ENCODE measurements at regions not wholly inside any gene's neighbourhood (a gene's known extent, or its start where the extent isn't known, plus 50 kb on each side); places are given as distances from the start of the nearest gene placed in this dataset.

DNA sequence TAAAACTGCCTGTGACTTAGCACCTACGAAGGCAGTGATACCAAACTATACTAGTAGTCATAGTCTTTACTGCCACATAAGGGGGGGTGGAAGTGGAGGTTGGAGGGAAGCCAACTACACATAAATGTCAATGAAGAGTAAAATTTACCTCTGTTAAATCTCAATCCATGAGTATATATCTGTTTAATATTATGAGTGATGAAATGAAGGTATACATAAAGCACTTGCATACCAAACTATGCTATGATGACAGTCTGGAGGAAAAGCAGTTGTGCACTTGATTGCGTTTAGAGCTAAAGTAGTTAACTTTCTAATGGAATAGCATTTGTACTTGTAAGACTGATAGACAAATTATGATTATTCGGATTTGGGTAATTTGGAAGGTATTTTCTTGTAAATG lies 129.2 kb upstream of the POU5F2 start:
- RAD21 ChIA-PET (ENCODE audit: unreplicated experiment) = no interaction called here
- no peak for DNase-seq (ENCODE audit: low read depth, low spot score)
- in situ Hi-C loops (cut with MboI) (no loop called here), intact Hi-C loops (cut with micrococcal nuclease; ENCODE audit: unreplicated experiment) (no loop called here)
- H3K36me3 ChIP-seq (ENCODE audit: control insufficient read depth in 2 of 2, insufficient read depth in 2 of 2, low read length in 1 of 2) = no peaks in the 10 kb centered on the region
- no peaks in the 10 kb centered on the region for H3K9me3 ChIP-seq (replicated peaks; ENCODE audit: control insufficient read depth, insufficient read depth, low read length)
- H3K4me1 ChIP-seq (ENCODE audit: control insufficient read depth, insufficient read depth, low read length) = no peaks in the 10 kb centered on the region; the same call in 1 of the 2 replicates
- no peak overlapping the region for H3K27ac ChIP-seq (ENCODE audit: control insufficient read depth, insufficient read depth)
- no peak for ATAC-seq
- FAIRE-seq = peak; percentile 13
- SMC1A ChIA-PET (ENCODE audit: uncharacterized antibody, unreplicated experiment) = no interaction called here
- 97% methylated on average over 3 of the region's 3 CpGs for WGBS (ENCODE audit: insufficient coverage, insufficient replicate concordance, low lambda C conversion rate, missing lambda C conversion rate)
- no peaks in the 10 kb centered on the region for H3K27me3 ChIP-seq (replicated peaks in 1 of 2; ENCODE audit: control insufficient read depth in 2 of 2, insufficient read depth in 2 of 2, low read length in 1 of 2)
- POLR2A ChIA-PET = no interaction called here
- H3K4me3 ChIP-seq = no peak overlapping the region
- no peak overlapping the region for H3K9ac ChIP-seq (ENCODE audit: control insufficient read depth, insufficient read depth, low read length)
- TF ChIP-seq TCF12 (IDR thresholded peaks at IDR 0.05; ENCODE audit: low read depth, low read length) = no peak
- TF ChIP-seq RCOR1 (conservative IDR thresholded peaks at IDR 0.05; ENCODE audit: low read depth, low read length) = no peak
- TF ChIP-seq, protein P1, sequence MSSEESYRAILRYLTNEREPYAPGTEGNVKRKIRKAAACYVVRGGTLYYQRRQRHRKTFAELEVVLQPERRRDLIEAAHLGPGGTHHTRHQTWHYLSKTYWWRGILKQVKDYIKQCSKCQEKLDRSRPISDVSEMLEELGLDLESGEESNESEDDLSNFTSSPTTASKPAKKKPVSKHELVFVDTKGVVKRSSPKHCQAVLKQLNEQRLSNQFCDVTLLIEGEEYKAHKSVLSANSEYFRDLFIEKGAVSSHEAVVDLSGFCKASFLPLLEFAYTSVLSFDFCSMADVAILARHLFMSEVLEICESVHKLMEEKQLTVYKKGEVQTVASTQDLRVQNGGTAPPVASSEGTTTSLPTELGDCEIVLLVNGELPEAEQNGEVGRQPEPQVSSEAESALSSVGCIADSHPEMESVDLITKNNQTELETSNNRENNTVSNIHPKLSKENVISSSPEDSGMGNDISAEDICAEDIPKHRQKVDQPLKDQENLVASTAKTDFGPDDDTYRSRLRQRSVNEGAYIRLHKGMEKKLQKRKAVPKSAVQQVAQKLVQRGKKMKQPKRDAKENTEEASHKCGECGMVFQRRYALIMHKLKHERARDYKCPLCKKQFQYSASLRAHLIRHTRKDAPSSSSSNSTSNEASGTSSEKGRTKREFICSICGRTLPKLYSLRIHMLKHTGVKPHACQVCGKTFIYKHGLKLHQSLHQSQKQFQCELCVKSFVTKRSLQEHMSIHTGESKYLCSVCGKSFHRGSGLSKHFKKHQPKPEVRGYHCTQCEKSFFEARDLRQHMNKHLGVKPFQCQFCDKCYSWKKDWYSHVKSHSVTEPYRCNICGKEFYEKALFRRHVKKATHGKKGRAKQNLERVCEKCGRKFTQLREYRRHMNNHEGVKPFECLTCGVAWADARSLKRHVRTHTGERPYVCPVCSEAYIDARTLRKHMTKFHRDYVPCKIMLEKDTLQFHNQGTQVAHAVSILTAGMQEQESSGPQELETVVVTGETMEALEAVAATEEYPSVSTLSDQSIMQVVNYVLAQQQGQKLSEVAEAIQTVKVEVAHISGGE (CRISPR knock-in tag; IDR thresholded peaks at IDR 0.05) = no peak
- TF ChIP-seq POU2F2 (IDR thresholded peaks at IDR 0.05; ENCODE audit: borderline replicate concordance, low read depth, low read length) = no peak
- TF ChIP-seq, protein P2, sequence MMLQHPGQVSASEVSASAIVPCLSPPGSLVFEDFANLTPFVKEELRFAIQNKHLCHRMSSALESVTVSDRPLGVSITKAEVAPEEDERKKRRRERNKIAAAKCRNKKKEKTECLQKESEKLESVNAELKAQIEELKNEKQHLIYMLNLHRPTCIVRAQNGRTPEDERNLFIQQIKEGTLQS (IDR thresholded peaks at IDR 0.05; ENCODE audit: borderline replicate concordance, extremely low read depth, low read depth, low read length) = no peak
- TF ChIP-seq CREM (IDR thresholded peaks at IDR 0.05; ENCODE audit: low read depth) = no peak
- TF ChIP-seq DPF2 (IDR thresholded peaks at IDR 0.05) = no peak
- TF ChIP-seq, protein P3, sequence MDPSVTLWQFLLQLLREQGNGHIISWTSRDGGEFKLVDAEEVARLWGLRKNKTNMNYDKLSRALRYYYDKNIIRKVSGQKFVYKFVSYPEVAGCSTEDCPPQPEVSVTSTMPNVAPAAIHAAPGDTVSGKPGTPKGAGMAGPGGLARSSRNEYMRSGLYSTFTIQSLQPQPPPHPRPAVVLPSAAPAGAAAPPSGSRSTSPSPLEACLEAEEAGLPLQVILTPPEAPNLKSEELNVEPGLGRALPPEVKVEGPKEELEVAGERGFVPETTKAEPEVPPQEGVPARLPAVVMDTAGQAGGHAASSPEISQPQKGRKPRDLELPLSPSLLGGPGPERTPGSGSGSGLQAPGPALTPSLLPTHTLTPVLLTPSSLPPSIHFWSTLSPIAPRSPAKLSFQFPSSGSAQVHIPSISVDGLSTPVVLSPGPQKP (IDR thresholded peaks at IDR 0.05; ENCODE audit: low read depth, low read length) = no peak
- no peak for TF ChIP-seq SMC3 (IDR thresholded peaks at IDR 0.05; ENCODE audit: borderline replicate concordance, low read length)
- no peak for TF ChIP-seq RB1 (IDR thresholded peaks at IDR 0.05; ENCODE audit: borderline replicate concordance)
- no peak for TF ChIP-seq NBN (IDR thresholded peaks at IDR 0.05)
- no peak for TF ChIP-seq ASH2L (IDR thresholded peaks at IDR 0.05; ENCODE audit: borderline replicate concordance, low read depth)
- no peak for TF ChIP-seq MEF2A (IDR thresholded peaks at IDR 0.05; ENCODE audit: insufficient read depth, low read depth, low read length)
- no peak for TF ChIP-seq ETV6 (conservative IDR thresholded peaks at IDR 0.05 in 1 of 2, IDR thresholded peaks at IDR 0.05 in 1 of 2; ENCODE audit: borderline replicate concordance in 1 of 2, low read depth in 1 of 2)
- TF ChIP-seq, protein P4, sequence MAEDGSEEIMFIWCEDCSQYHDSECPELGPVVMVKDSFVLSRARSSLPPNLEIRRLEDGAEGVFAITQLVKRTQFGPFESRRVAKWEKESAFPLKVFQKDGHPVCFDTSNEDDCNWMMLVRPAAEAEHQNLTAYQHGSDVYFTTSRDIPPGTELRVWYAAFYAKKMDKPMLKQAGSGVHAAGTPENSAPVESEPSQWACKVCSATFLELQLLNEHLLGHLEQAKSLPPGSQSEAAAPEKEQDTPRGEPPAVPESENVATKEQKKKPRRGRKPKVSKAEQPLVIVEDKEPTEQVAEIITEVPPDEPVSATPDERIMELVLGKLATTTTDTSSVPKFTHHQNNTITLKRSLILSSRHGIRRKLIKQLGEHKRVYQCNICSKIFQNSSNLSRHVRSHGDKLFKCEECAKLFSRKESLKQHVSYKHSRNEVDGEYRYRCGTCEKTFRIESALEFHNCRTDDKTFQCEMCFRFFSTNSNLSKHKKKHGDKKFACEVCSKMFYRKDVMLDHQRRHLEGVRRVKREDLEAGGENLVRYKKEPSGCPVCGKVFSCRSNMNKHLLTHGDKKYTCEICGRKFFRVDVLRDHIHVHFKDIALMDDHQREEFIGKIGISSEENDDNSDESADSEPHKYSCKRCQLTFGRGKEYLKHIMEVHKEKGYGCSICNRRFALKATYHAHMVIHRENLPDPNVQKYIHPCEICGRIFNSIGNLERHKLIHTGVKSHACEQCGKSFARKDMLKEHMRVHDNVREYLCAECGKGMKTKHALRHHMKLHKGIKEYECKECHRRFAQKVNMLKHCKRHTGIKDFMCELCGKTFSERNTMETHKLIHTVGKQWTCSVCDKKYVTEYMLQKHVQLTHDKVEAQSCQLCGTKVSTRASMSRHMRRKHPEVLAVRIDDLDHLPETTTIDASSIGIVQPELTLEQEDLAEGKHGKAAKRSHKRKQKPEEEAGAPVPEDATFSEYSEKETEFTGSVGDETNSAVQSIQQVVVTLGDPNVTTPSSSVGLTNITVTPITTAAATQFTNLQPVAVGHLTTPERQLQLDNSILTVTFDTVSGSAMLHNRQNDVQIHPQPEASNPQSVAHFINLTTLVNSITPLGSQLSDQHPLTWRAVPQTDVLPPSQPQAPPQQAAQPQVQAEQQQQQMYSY (CRISPR knock-in tag; IDR thresholded peaks at IDR 0.05) = no peak
- TF ChIP-seq CHD1 (IDR thresholded peaks at IDR 0.05; ENCODE audit: low read depth, low read length) = no peak
- TF ChIP-seq FOS (IDR thresholded peaks at IDR 0.05; ENCODE audit: borderline replicate concordance, extremely low read depth, insufficient read length) = no peak
- TF ChIP-seq RFX5 (IDR thresholded peaks at IDR 0.05; ENCODE audit: low read depth, low read length) = no peak
- no peak overlapping the region for H2AFZ ChIP-seq (ENCODE audit: control insufficient read depth, low read depth, low read length)
- CTCF ChIA-PET = interaction anchor here (1.2 kb wide), 1 partner anchor 28 kb away, joined by 3 read pairs; no protein-coding TSS in a partner anchor
- H3K4me2 ChIP-seq (ENCODE audit: control insufficient read depth, insufficient read depth) = no peak overlapping the region
- no peaks in the 10 kb centered on the region for H3K79me2 ChIP-seq (ENCODE audit: control insufficient read depth, insufficient read depth, low read length)
- BruUV-seq (replicated peaks) = no TSS peak
- H4K20me1 ChIP-seq (ENCODE audit: control insufficient read depth, insufficient read depth) = no peaks in the 10 kb centered on the region

Data from GM12878 (cell line).